Fibroblast of mammary gland (primary cell): ENCODE measurements at regions not wholly inside any gene's neighbourhood (a gene's known extent, or its start where the extent isn't known, plus 50 kb on each side); places are given as distances from the start of the nearest gene placed in this dataset.
"Not testable (repeated sequence)": the region's sequence is repeated elsewhere in the genome, so short reads cannot be mapped to it uniquely, and the experiment has no call there.

ENCODE experiments used
- DNase-seq: peaks from one replicate; pipeline ENCODE4 v3.0.0-alpha.2; 2010; ENCODE audit warnings: low read depth
- H3K4me3 ChIP-seq: 2 replicates; pipeline ENCODE4 v1.5.1; 2011; ENCODE audit warnings: low read depth, mild to moderate bottlenecking, low read length, moderate library complexity; ENCODE audit not compliant: control insufficient read depth
- CTCF ChIP-seq: conservative IDR thresholded peaks from 2 replicates; pipeline ENCODE4 v1.5.1; 2011; ENCODE audit warnings: low read depth, low read length, inconsistent platforms; ENCODE audit not compliant: control insufficient read depth, insufficient read depth

GRCh38 chr13:71214357-71214756, 652.6 kb downstream of the DACH1 start:
- TF ChIP-seq CTCF = no peak
- no peak overlapping the region for H3K4me3 ChIP-seq

GRCh38 chr13:71213252-71213821, 653.7 kb downstream of the DACH1 start:
- TF ChIP-seq CTCF = no peak
- H3K4me3 ChIP-seq = no peak overlapping the region
- no peak for DNase-seq

More at GRCh38 chr13:71214357-71214756, 652.6 kb downstream of the DACH1 start:
- DNase-seq = no peak

DNA sequence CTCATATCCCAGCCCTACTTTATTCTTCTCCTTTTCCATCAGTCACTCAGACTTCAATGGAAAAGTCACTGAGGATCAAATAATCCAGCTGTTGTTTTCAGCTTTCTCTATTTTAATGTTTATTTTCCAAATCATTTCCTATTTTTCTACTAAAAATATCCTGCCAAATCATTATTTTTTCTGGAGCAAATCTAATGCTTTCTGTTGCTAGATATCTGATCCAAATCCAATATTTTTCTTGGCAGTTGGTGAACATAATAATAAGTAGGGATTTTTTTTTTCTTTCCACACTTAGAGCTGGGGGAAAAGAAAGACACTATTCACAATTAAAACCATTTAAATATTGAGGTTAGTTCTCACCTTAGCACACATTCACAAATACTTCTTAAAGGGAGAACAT, 656.1 kb downstream of the DACH1 start:
- no peak overlapping the region for H3K4me3 ChIP-seq
- no peak for TF ChIP-seq CTCF
- DNase-seq = no peak

- no peak for TF ChIP-seq CTCF
- no peak for DNase-seq
- H3K4me3 ChIP-seq = no peak overlapping the region
These were observed 657.8 kb downstream of the DACH1 start for GRCh38 chr13:71209217-71209616.

GRCh38 chr13:71184583-71184982, 682.4 kb downstream of the DACH1 start:
- DNase-seq, H3K4me3 ChIP-seq: not testable (repeated sequence)

DNA sequence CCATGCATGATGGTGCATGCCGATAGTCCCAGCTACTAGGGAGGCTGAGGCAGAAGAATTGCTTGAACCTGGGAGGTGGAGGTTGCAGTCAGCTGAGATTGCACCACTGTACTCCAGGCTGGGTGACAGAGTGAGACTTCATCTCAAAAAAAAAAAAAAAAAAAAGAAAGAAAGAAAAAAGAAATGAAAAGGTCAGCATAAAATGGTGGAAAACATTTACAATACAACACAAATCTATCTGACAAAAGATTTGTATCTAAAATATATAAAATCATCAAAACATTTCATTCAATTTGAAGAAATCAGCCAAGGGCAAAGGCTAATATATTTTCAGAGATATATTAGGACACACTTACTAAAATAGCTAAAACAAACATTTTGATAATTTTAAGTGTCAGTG, 683.7 kb downstream of the DACH1 start:
- DNase-seq, H3K4me3 ChIP-seq: not testable (repeated sequence)

- TF ChIP-seq CTCF = no peak
- no peak overlapping the region for H3K4me3 ChIP-seq
- DNase-seq = no peak
These were observed 695.3 kb downstream of the DACH1 start for GRCh38 chr13:71171740-71172139.

DNA sequence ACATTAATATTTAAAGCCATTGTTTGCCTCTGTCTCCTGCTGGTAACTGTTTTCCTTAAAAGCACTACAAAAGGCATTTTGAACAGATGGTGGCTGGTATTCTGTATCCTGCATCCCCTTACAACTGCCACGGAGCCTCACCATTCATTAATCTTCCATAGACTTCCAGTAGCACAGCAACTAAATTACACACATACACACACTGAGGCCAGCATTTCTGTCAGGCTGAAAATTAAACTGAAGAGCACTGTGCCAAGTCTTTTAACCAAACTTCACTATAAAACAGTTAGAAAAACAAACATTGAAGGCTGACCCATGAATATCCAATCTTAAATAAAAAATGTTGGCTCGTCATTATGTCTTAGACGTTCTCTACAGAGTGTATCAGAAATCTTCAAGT, 697.8 kb downstream of the DACH1 start:
- no peak overlapping the region for H3K4me3 ChIP-seq
- no peak for DNase-seq
- TF ChIP-seq CTCF = no peak
